ENCODE measurements at regions not wholly inside any gene's neighbourhood (a gene's known extent, or its start where the extent isn't known, plus 50 kb on each side); places are given as distances from the start of the nearest gene placed in this dataset.

GRCh38 chrX:96376266-96376665 is 308.4 kb upstream of the DIAPH2 start:
- TF ChIP-seq CTCF (IDR thresholded peaks at IDR 0.05), result no peak
- TF ChIP-seq POLR2A (IDR thresholded peaks at IDR 0.05), result no peak
- Histone ChIP-seq H3K36me3 (ENCODE audit: low read depth, missing control alignments) (no peaks in the 10 kb centered on the region), H3K4me1 (no peaks in the 10 kb centered on the region), H3K9me3 (no peaks in the 10 kb centered on the region), H3K27me3 (no peaks in the 10 kb centered on the region), H3K4me3 (no peak overlapping the region), H3K27ac (no peak overlapping the region)
- intact Hi-C loops (cut with DNase I; ENCODE audit: low total_unique reads), result no loop called here
- 63 to 67% methylated on average over 2 of the region's 2 CpGs for WGBS, 2 donors
- no peak for DNase-seq

- WGBS, 2 donors, result 21 to 31% methylated on average over 1 of the region's 1 CpG
- Histone ChIP-seq H3K27me3 (no peaks in the 10 kb centered on the region), H3K9me3 (no peaks in the 10 kb centered on the region), H3K36me3 (ENCODE audit: low read depth, missing control alignments) (no peaks in the 10 kb centered on the region), H3K4me1 (no peaks in the 10 kb centered on the region), H3K4me3 (no peak overlapping the region), H3K27ac (no peak overlapping the region)
- DNase-seq, result no peak
- TF ChIP-seq CTCF (IDR thresholded peaks at IDR 0.05) (no peak), POLR2A (IDR thresholded peaks at IDR 0.05) (no peak)
- intact Hi-C loops (cut with DNase I; ENCODE audit: low total_unique reads), result no loop called here
Measured at GRCh38 chrX:96379951-96380350, 304.7 kb upstream of the DIAPH2 start.

GRCh38 chrX:96382018-96382417 is 302.6 kb upstream of the DIAPH2 start:
- H3K4me1 ChIP-seq, result no peaks in the 10 kb centered on the region
- H3K36me3 ChIP-seq (ENCODE audit: low read depth, missing control alignments), result no peaks in the 10 kb centered on the region
- DNase-seq, result no peak
- intact Hi-C loops (cut with DNase I; ENCODE audit: low total_unique reads), result no loop called here
- no peak overlapping the region for H3K4me3 ChIP-seq
- no peaks in the 10 kb centered on the region for H3K27me3 ChIP-seq
- TF ChIP-seq CTCF (IDR thresholded peaks at IDR 0.05), result no peak
- TF ChIP-seq POLR2A (IDR thresholded peaks at IDR 0.05), result no peak
- no peak overlapping the region for H3K27ac ChIP-seq
- H3K9me3 ChIP-seq, result no peaks in the 10 kb centered on the region

- no peaks in the 10 kb centered on the region for H3K27me3 ChIP-seq
- H3K9me3 ChIP-seq, result no peaks in the 10 kb centered on the region
- WGBS, 2 donors, result 78 to 90% methylated on average over 2 of the region's 2 CpGs
- H3K36me3 ChIP-seq (ENCODE audit: low read depth, missing control alignments), result no peaks in the 10 kb centered on the region
- no peak for TF ChIP-seq CTCF (IDR thresholded peaks at IDR 0.05)
- TF ChIP-seq POLR2A (IDR thresholded peaks at IDR 0.05), result no peak
- intact Hi-C loops (cut with DNase I; ENCODE audit: low total_unique reads), result no loop called here
- no peaks in the 10 kb centered on the region for H3K4me1 ChIP-seq
- H3K27ac ChIP-seq, result no peak overlapping the region
- H3K4me3 ChIP-seq, result no peak overlapping the region
- no peak for DNase-seq
Measured at GRCh38 chrX:96383428-96383827, 301.2 kb upstream of the DIAPH2 start.

GRCh38 chrX:96386325-96386724 is 298.3 kb upstream of the DIAPH2 start:
- no peaks in the 10 kb centered on the region for H3K4me1 ChIP-seq
- WGBS, 2 donors, result 67 to 75% methylated on average over 3 of the region's 3 CpGs
- intact Hi-C loops (cut with DNase I; ENCODE audit: low total_unique reads), result no loop called here
- no peaks in the 10 kb centered on the region for H3K9me3 ChIP-seq
- H3K27me3 ChIP-seq, result no peaks in the 10 kb centered on the region
- no peak for TF ChIP-seq POLR2A (IDR thresholded peaks at IDR 0.05)
- TF ChIP-seq CTCF (IDR thresholded peaks at IDR 0.05), result no peak
- no peaks in the 10 kb centered on the region for H3K36me3 ChIP-seq (ENCODE audit: low read depth, missing control alignments)
- DNase-seq, result no peak
- H3K27ac ChIP-seq, result no peak overlapping the region
- no peak overlapping the region for H3K4me3 ChIP-seq

All from testis (tissue), 2 donors.